H9 (cell line): ENCODE measurements at regions not wholly inside any gene's neighbourhood (a gene's known extent, or its start where the extent isn't known, plus 50 kb on each side); places are given as distances from the start of the nearest gene placed in this dataset.

Source experiments
- DNase-seq: peaks from one replicate; pipeline ENCODE4 v3.0.0-alpha.2; 2017
- H2AFZ ChIP-seq: one replicate; pipeline ENCODE4 v1.6.1; 2013; ENCODE audit warnings: mild to moderate bottlenecking, low read length, control low read depth, moderate library complexity
- H2AK5ac ChIP-seq: 2 replicates; pipeline ENCODE4 v1.6.1; 2013; ENCODE audit warnings: low read length, control low read depth, mixed read lengths; ENCODE audit not compliant: insufficient read length
- H2BK120ac ChIP-seq: one replicate; pipeline ENCODE4 v1.6.1; 2013; ENCODE audit warnings: low read depth, mild to moderate bottlenecking, low read length, control low read depth, inconsistent platforms; ENCODE audit not compliant: poor library complexity, severe bottlenecking
- H2BK12ac ChIP-seq: 2 replicates; pipeline ENCODE4 v1.6.1; 2013; ENCODE audit warnings: low read length, control low read depth, mixed read lengths, low read depth; ENCODE audit not compliant: insufficient read length
- H2BK15ac ChIP-seq: 2 replicates; pipeline ENCODE4 v1.6.1; 2013; ENCODE audit warnings: low read depth, low read length, control low read depth
- H2BK20ac ChIP-seq: one replicate; pipeline ENCODE4 v1.6.1; 2013; ENCODE audit warnings: low read depth, mild to moderate bottlenecking, low read length, control low read depth, inconsistent platforms; ENCODE audit not compliant: poor library complexity, severe bottlenecking
- H2BK5ac ChIP-seq: 2 replicates; pipeline ENCODE4 v1.6.1; 2013; ENCODE audit warnings: low read length, control low read depth, mixed read lengths; ENCODE audit not compliant: insufficient read length
- H3K14ac ChIP-seq: 2 replicates; pipeline ENCODE4 v1.6.1; 2013; ENCODE audit warnings: low read length, control low read depth; ENCODE audit not compliant: insufficient read depth
- H3K18ac ChIP-seq: 2 replicates; pipeline ENCODE4 v1.6.1; 2013; ENCODE audit warnings: low read depth, mild to moderate bottlenecking, mixed read lengths, low read length, control low read depth; ENCODE audit not compliant: insufficient read length
- H3K23ac ChIP-seq: 2 replicates; pipeline ENCODE4 v1.6.1; 2013; ENCODE audit warnings: low read length, control low read depth, mixed read lengths, low read depth; ENCODE audit not compliant: insufficient read length
- H3K23me2 ChIP-seq: 2 replicates; pipeline ENCODE4 v1.6.1; 2013; ENCODE audit warnings: low read depth, mild to moderate bottlenecking, mixed read lengths, low read length, control low read depth; ENCODE audit not compliant: insufficient read length, poor library complexity, severe bottlenecking
- H3K27ac ChIP-seq: 2 replicates; pipeline ENCODE4 v1.5.1; 2013; ENCODE audit warnings: low read length, control low read depth, mixed read lengths, low read depth; ENCODE audit not compliant: insufficient read length
- H3K27me3 ChIP-seq: 2 replicates; pipeline ENCODE4 v1.6.1; 2013; ENCODE audit warnings: low read length, control low read depth, inconsistent platforms; ENCODE audit not compliant: insufficient read depth
- H3K4ac ChIP-seq: 2 replicates; pipeline ENCODE4 v1.6.1; 2013; ENCODE audit warnings: low read depth, mild to moderate bottlenecking, control low read depth, inconsistent platforms, low read length, moderate library complexity
- H3K4me1 ChIP-seq: 2 replicates; pipeline ENCODE4 v1.6.1; 2013; ENCODE audit warnings: low read length, control low read depth, inconsistent platforms; ENCODE audit not compliant: insufficient read depth
- H3K4me2 ChIP-seq: 2 replicates; pipeline ENCODE4 v1.6.1; 2013; ENCODE audit warnings: low read length, control low read depth, mixed read lengths; ENCODE audit not compliant: insufficient read length, insufficient read depth
- H3K56ac ChIP-seq: 2 replicates; pipeline ENCODE4 v1.6.1; 2013; ENCODE audit warnings: low read depth, mild to moderate bottlenecking, mixed read lengths, low read length, control low read depth; ENCODE audit not compliant: insufficient read length
- H3K79me1 ChIP-seq: 2 replicates; pipeline ENCODE4 v1.6.1; 2013; ENCODE audit warnings: low read depth, mild to moderate bottlenecking, moderate library complexity, low read length, control low read depth, inconsistent platforms; ENCODE audit not compliant: insufficient read depth, poor library complexity, severe bottlenecking
- H3K79me2 ChIP-seq: 2 replicates; pipeline ENCODE4 v1.6.1; 2013; ENCODE audit warnings: low read length, control low read depth, inconsistent platforms; ENCODE audit not compliant: insufficient read depth
- H3K9ac ChIP-seq: 2 replicates; pipeline ENCODE4 v1.6.1; 2013; ENCODE audit warnings: low read length, control low read depth, mixed read lengths; ENCODE audit not compliant: insufficient read length; ENCODE audit errors: extremely low read depth
- H3K9me3 ChIP-seq: one replicate; pipeline ENCODE4 v1.6.1; 2013; ENCODE audit warnings: low read depth, low read length, inconsistent platforms; ENCODE audit not compliant: control insufficient read depth
- H3T11ph ChIP-seq: one replicate; pipeline ENCODE4 v1.6.1; 2013; ENCODE audit warnings: mild to moderate bottlenecking, low read length, control low read depth, inconsistent platforms
- H4K20me1 ChIP-seq: one replicate; pipeline ENCODE4 v1.6.1; 2013; ENCODE audit not compliant: control insufficient read depth, insufficient read length, insufficient read depth
- H4K5ac ChIP-seq: 2 replicates; pipeline ENCODE4 v1.6.1; 2013; ENCODE audit warnings: low read depth, mild to moderate bottlenecking, mixed read lengths, low read length, control low read depth; ENCODE audit not compliant: insufficient read length
- H4K8ac ChIP-seq: replicated peaks from 2 replicates; pipeline ENCODE4 v1.6.1; 2013; ENCODE audit warnings: low read length, control low read depth, mixed read lengths, low read depth; ENCODE audit not compliant: insufficient read length
- H4K91ac ChIP-seq: 2 replicates; pipeline ENCODE4 v1.6.1; 2013; ENCODE audit warnings: low read depth, mild to moderate bottlenecking, moderate library complexity, mixed read lengths, low read length, control low read depth; ENCODE audit not compliant: insufficient read length
- H3K27ac Mint-ChIP-seq, 3 experiments: 2 replicates in 2 of 3; 3 replicates in 1 of 3; pipeline ENCODE4 v1.8.0; 2020 to 2021; ENCODE audit warnings: mixed read lengths in 3 of 3, mild to moderate bottlenecking in 1 of 3, moderate library complexity in 1 of 3
- H3K27me3 Mint-ChIP-seq: 2 replicates; pipeline ENCODE4 v1.8.0; 2021; ENCODE audit warnings: low read depth, mild to moderate bottlenecking, moderate library complexity, mixed read lengths
- H3K36me3 Mint-ChIP-seq, 3 experiments: 2 replicates in 2 of 3; 3 replicates in 1 of 3; pipeline ENCODE4 v1.8.0; 2020 to 2021; ENCODE audit warnings: low read depth in 3 of 3, mixed read lengths in 3 of 3; ENCODE audit not compliant: insufficient read depth in 1 of 3
- H3K4me1 Mint-ChIP-seq, 2 experiments: 2 replicates each; pipeline ENCODE4 v1.8.0; 2020; ENCODE audit warnings: mixed read lengths in 2 of 2
- H3K4me3 Mint-ChIP-seq, 2 experiments: 2 replicates in 1 of 2; 3 replicates in 1 of 2; pipeline ENCODE4 v1.8.0; 2020 to 2021; ENCODE audit warnings: mild to moderate bottlenecking in 2 of 2, mixed read lengths in 2 of 2, moderate library complexity in 1 of 2
- H3K9me3 Mint-ChIP-seq, 2 experiments: 2 replicates in 1 of 2; 3 replicates in 1 of 2; pipeline ENCODE4 v1.8.0; 2020; ENCODE audit warnings: mild to moderate bottlenecking in 2 of 2, mixed read lengths in 2 of 2, moderate library complexity in 1 of 2
- TF ChIP-seq, protein P1 (sequence below): fragments of 200-600 bp; sonication (generic); conservative IDR thresholded peaks from 3 replicates; pipeline ENCODE4 v1.8.0; 2021; ENCODE audit warnings: antibody characterized with exemption, mild to moderate bottlenecking

DNA sequence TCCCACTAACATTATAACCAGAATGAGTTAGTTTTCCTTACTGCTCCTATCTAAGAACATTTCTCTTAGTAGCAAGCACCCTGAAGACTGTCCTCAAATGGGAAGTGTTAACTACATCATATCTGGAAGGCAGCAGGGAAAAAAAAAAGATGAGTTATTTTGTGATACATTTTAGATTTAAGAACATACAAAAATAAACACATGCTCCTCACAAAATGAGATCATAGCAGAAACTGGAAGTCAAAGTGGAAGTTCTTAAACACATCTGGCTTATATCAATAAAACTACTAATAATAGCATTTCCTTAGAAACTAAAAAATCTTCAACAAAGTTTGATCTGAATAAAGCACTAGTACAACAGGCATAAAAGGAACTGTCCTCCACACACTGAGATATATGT is 70.4 kb downstream of the SLITRK6 start:
- Histone ChIP-seq H2BK120ac (no peak overlapping the region), H3K4ac (no peak overlapping the region), H2AK5ac (no peak overlapping the region), H3K79me2 (no peaks in the 10 kb centered on the region), H3K56ac (no peak overlapping the region), H4K20me1 (no peaks in the 10 kb centered on the region), H3K9ac (no peak overlapping the region), H2BK20ac (no peak overlapping the region), H3K23ac (no peak overlapping the region), H4K91ac (no peak overlapping the region), H2BK12ac (no peak overlapping the region), H3K14ac (no peak overlapping the region), H3K18ac (no peak overlapping the region), H3T11ph (no peak overlapping the region), H4K5ac (no peak overlapping the region), H3K9me3 (no peaks in the 10 kb centered on the region), H3K4me2 (no peak overlapping the region), H4K8ac (no peak overlapping the region), H3K27me3 (no peaks in the 10 kb centered on the region), H2BK15ac (no peak overlapping the region), H3K4me1 (no peaks in the 10 kb centered on the region), H3K27ac (no peak overlapping the region), H3K23me2 (no peaks in the 10 kb centered on the region), H2AFZ (no peak overlapping the region), H2BK5ac (no peak overlapping the region), H3K79me1 (no peaks in the 10 kb centered on the region)
- no peaks in the 10 kb centered on the region; a peak in 1 of 5 replicates for H3K9me3 Mint-ChIP-seq
- H3K27me3 Mint-ChIP-seq, result no peaks in the 10 kb centered on the region
- H3K4me3 Mint-ChIP-seq, result no peak overlapping the region
- H3K36me3 Mint-ChIP-seq, result no peaks in the 10 kb centered on the region; a peak in 1 of 7 replicates
- TF ChIP-seq, protein P1, sequence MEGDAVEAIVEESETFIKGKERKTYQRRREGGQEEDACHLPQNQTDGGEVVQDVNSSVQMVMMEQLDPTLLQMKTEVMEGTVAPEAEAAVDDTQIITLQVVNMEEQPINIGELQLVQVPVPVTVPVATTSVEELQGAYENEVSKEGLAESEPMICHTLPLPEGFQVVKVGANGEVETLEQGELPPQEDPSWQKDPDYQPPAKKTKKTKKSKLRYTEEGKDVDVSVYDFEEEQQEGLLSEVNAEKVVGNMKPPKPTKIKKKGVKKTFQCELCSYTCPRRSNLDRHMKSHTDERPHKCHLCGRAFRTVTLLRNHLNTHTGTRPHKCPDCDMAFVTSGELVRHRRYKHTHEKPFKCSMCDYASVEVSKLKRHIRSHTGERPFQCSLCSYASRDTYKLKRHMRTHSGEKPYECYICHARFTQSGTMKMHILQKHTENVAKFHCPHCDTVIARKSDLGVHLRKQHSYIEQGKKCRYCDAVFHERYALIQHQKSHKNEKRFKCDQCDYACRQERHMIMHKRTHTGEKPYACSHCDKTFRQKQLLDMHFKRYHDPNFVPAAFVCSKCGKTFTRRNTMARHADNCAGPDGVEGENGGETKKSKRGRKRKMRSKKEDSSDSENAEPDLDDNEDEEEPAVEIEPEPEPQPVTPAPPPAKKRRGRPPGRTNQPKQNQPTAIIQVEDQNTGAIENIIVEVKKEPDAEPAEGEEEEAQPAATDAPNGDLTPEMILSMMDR, result no peak
- no peak overlapping the region for H3K27ac Mint-ChIP-seq
- H3K4me1 Mint-ChIP-seq, result no peaks in the 10 kb centered on the region
- no peak for DNase-seq
